GM19467 (cell line): ENCODE measurements at regions not wholly inside any gene's neighbourhood (a gene's known extent, or its start where the extent isn't known, plus 50 kb on each side); places are given as distances from the start of the nearest gene placed in this dataset.
"Not testable (repeated sequence)": the region's sequence is repeated elsewhere in the genome, so short reads cannot be mapped to it uniquely, and the experiment has no call there.

Source experiments
- ATAC-seq: cut with Tn5 transposase; IDR thresholded peaks from one replicate; pipeline ENCODE4 v1.9.1; 2021; ENCODE audit warnings: mild to moderate bottlenecking, moderate library complexity; ENCODE audit not compliant: unreplicated experiment

DNA sequence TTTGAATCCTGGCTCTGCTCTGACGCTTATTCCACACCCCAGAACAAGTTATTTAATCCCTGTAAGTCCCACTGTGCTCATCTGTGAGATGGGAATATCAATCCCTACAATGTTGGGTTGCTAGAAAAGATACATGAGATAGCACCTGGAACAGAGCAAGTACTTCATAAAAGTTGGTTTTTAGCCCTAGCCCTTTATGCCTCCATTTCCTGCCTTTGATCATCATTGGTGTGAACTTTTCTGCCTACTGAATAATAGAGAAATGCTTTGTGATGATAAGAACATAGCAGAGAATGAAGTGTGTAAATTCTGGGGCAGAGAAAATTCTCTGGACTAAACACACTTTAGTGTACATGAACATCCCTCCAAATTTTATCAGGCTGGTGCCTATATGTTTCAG lies 90.3 kb upstream of the RANBP6 start:
- no peak for ATAC-seq

DNA sequence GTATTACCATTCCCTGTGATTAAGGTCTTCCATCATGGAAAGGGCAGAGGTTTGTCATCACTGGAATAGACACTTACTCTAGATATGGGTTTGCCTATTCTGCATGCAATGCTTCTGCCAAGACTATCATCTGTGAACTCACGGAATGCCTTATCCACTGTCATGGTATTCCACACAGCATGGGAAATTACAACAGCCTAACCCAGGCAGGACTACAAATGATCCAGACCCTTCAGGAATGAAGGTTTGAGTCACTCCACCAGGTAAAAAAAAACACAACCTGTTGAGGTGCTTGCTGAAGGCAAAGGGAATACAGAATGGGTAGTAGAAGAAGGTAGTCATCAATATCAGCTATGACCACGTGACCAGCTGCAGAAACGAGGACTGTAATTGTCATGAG lies 89.0 kb upstream of the RANBP6 start:
- not testable (repeated sequence) for ATAC-seq

DNA sequence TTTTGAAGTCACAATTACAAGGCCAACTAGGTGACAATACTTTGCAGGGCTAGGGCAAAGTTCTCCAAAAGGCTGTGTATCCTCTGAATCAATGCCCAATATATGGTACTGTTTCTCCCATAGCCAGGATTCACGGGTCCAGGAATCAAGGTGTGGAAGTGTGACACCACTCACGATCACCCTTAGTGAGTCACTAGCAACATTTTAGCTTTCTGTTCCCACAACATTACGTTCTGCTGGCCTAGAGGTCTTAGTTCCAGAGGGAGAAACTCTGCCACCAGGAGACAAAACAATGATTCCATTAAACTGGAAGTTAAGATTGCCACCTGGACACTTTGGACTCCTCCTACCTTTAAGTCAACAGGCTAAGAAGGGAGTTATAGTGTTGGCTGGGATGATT lies 88.5 kb upstream of the RANBP6 start:
- ATAC-seq, result not testable (repeated sequence)

DNA sequence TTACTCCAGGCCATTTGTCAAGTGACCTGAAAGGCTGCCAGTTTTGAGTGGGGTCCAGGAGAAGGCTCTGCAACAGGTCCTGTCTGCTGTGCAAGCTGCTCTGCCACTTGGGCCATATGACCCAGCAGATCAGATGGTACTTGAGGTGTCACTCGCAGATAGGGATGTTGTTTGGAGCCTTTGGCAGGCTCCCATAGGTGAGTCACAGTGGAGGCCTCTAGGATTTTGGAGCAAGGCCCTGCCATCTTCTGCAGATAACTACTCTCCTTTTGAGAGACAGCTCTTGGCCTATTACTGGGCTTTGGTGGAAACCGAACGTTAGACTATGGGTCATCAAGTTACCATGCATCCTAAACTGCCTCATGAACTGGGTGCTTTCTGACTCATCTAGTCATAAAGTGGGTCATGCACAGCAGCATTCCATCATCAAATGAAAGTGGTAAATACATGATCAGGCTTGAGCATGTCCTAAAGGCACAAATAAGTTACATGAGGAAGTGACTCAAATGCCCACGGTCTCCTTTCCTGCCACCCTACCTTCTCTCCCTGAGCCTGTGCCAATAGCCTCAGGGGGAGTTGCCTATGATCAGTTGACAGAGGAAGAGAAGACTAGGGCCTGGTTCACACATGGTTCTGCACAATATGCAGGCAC lies 87.0 kb upstream of the RANBP6 start:
- ATAC-seq, result not testable (repeated sequence)

DNA sequence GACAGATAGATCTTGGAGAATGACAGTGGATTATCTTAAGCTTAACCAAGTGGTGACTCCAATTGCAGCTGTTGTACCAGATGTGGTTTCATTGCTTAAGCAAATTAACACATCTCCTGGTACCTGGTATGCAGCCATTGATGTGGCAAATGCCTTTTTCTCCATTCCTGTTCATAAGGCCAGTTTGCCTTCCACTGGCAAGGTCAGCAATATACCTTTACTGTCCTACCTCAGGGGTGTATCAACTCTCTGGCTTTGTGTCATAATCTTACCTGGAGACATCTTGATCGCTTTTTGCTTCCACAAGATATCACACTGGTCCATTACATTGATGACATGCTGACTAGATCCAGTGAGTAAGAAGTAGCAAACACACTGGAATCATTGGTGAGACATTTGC lies 86.3 kb upstream of the RANBP6 start:
- not testable (repeated sequence) for ATAC-seq

DNA sequence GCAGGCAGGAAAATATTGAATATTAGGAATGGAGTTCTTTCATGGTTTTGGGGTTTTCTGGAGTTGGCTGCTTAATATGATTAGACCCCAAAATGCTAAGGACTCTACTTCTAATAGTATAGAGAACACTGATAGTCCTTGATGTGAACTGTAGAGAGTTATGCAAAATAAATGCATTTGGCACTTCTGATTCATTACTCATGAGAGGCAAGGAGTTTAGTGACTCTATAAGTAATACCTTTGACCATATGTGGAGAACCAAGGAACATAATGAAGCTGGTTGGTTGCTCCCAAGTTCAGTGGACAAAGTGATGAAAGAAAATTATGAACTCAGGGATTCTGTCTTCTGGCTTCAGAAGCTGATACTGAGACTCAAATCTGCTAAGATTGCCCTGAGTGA lies 83.9 kb upstream of the RANBP6 start:
- ATAC-seq, result not testable (repeated sequence)

DNA sequence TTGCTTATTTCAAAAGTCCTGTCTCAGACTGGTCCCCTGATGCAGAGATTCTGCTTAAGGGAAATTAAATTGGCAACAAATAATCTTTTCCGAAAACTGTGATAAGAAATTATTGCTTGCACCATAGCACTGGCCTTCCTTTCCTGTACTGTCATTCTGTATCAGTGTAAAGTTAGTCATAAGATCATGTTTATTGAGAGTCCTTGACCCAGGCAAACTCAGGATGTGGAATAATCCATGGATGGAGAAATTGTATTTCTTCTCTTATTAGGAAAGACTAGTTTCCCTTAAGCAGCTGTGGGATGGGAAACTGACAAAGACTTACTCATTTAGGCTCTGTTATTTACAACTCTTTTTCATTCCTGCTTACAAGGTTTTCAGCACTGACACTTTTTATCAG lies 83.0 kb upstream of the RANBP6 start:
- ATAC-seq, result no peak

DNA sequence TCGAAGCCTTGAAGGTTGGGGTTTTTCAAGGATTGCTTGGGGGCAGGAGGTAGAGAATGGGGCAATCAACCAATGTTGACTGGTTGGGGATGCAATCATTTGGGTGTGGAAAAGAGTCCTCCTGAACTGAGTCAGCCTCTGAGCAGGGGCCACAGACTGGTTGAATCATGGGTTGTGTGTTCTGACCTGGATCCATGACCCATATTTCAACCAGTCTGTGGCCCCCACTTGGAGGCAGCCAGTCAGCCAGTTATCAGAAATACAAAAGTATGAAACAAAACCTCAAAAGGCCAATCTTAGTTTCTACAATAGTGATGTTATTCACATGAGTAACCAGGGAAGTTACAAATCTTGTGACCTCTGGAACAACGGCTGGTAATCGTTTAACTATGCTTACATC lies 81.4 kb upstream of the RANBP6 start:
- ATAC-seq, result no peak

DNA sequence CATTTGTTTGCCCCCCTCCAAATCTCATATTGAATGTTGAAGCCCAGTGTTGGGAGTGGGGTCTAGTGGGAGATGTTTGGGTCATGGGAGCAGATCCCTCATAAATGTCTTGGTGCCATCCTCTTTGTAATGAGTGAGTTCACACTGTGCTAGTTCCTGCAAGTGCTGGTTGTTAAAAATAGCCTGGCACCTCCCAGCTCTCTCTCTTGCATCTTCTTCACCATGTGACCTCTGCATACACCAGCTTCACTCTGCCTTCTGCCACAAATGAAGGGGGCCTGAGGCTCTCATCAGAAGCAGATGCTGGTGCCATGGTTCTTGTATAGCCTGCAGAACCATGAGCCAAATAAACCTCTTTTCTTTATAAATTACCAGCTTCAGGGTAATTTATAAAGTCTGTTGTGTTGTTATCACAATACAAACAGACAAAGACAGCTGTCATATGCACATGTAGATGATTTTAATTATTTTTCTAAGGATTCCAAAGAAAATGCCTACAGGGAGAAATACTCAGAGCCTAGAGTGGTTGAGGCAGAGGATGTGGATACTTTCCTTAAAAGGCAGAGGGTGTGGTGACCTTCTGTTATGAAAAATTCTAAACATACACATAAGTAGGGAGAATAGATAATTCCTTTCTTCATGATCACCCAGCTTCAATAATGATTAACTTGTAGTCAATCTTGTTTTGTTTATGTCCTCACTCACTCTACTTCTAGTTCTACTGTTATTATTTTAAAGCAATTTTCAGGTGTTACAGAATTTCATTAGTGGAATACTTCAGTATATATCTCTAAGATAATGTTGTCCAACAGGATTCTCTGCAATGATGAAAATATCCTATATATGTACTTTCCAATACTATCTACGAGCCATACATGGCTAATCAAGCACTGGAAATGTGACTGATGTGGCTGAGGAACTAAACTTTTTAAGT lies 75.1 kb upstream of the RANBP6 start:
- no peak for ATAC-seq

DNA sequence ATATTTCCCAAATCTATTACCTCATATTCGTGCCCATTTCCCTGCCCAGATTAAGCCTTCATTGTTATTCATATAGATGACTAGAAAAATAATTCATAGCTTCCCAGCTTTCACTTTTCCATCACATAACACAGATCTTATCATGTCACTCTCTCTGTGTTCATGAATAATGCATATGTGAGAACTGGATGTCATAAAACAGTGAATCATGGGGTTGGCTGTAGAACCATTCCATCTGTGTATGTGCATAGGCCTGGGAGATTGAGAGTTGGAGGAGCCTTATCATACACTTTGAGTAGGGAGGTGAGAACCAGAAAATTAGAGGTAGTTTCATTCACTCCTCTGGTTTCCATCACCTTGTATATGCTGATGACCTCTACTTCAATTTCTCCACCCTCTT lies 73.9 kb upstream of the RANBP6 start:
- no peak for ATAC-seq

DNA sequence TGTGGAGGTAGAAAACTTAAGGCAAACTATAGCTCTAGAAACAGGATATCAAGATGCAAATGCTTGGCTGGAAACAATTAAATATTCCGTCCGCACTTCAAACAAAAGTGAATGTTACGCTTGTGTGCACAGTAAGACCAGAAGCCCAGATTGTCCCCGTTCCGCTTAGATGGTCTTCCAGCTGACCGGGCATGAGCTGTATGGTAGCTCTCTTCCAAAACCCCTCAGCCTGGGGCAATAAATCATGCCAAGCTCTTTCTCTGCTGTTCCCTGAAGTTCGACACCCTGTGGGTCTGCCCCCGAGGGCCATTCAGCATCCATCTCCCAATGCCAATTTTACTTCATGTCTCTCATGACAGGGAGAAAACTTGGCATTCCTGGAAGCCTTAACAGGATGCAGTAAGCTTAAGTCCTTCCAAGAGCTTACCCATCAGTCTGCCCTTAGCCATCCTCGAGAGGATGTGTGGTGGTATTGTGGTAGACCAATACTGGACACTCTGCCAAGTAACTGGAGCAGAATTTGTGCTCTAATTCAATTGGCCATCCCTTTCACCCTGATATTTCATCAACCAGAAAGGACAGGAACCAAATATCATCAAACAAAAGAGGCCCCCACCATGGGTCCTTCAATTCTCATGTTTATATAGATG lies 70.7 kb upstream of the RANBP6 start:
- ATAC-seq, result no peak

DNA sequence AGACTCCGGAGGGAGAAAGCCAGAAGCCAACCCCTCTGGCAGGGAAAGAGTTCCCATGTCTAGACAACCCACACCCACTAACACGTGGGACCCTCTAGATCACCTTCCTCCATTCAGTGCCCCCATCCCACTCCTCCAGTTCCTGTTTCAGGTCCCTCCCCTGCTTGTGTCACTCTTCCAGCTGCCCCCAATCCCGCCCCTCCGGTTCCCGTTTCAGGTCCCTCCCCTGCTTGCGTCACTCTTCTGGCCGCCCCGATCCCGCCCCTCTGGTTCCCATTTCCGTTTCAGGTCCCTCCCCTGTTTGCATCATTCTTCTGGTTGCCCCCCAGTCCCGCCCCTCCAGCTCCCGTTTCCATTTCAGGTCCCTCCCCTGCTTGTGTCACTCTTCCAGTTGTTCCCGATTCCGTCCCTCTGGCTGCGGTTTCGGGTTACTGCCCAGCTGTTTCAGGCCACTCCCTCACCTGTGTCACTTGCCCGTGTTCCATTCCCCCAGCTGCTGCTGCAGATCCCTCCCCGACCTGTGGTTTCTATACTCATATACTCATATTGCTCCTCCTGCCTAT lies 64.8 kb upstream of the RANBP6 start:
- ATAC-seq, result peak; percentile 84

DNA sequence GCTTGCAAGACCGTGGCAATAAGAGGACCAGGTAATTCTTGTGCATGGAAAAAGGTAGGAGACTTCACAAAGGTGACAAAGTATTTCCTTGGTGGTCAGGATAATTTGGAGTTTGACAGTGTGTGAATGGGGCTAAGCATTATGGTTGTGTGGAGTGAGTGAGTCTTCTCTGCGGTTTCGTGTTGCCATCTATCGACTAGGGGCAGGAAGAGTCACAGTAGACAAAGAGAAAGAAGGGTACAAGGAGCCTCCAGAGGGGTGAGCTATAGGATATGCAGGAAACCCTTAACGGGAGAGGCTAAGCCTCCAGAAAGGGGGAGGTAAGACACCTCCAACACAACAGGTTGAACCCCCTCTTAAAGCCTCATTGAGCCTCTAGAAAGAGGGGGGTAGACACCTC lies 64.0 kb upstream of the RANBP6 start:
- ATAC-seq, result no peak

DNA sequence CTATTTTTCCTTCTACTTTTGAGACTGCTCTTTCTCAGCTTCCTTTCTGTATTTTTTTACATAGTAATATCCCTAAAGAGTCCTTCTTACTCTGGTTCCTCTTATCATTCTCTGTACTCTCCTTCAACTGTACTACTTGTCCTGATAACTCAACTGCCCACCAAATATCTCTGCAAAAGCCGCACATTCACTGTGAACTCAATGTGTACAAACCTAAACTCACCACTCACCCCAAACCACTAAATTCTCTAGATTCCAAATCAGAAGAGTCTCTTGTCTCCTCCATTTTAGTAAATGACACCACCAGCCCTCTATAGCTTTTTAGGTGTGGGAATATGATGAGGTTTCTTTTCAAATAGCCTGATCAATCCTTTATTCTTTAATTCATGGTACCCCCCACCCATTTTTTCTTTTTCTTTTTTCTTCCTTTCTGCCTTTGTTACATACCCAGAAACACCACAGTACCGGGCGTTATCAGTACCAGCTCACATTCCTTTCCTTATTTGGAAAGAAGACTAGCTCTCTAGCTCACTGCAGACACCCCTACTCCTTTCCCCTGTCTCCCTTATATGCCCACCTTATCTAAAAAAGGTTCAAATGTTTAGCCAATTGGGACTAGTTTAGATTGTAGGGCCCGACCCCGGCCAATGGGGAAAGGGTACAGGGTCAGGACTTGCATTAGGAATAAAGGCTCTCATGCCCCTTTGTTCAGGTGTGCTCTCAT lies 63.1 kb upstream of the RANBP6 start:
- ATAC-seq, result no peak

DNA sequence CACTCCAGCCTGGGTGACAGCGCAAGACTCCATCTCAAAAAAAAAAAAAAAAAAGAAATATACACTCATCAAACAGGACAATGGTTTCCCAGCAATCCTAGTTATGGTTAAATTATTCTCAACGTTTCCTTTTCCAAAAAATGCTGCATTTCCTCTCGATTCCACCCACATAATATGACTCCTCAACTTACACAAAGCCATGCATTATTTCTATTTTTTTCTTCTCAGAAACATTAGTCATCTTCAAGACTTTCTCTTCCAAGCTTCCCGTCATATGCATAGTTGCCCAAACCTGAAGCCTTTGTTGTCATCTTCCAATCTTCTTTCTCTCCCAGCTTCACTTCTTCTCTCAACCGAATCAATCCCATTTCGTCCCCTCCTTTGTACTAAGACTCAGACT lies 61.4 kb upstream of the RANBP6 start:
- no peak for ATAC-seq

DNA sequence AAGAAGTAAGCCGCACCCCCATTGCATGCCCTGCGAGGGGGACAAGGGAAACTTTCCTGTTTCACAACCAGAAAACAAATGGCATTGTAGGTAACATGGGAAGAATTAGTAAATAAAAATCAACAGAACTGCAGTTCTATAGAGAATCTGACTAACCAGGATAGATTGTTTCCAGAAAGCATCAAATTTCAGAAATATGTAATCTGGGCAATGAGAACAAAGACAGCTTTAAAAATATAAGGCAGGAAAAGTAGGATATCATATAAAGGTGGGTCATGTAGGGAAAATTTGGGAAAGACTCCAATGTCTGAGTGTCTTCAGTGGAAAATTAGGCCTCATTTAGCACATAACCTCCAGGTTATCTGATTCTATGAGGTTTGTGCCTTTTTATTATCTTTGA lies 58.3 kb upstream of the RANBP6 start:
- ATAC-seq, result no peak

DNA sequence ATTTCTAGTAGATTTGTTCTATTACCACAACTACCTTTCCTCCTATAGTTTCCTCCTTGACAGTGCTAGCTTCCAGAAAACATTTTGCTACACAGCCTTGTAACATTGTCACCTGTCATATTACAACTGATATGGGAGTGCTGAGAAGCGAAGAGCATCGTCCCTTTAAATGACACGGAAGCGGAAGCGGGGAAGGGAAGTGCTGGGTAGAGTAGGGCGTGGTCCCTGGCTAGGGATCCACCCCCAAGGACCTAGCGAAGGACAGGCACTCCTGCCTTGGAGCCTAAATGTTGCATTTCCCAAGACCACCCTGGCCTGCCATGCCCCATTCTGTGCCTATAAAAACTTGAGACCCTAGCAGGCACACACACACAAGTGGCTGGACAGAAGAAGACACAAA lies 57.4 kb upstream of the RANBP6 start:
- no peak for ATAC-seq

DNA sequence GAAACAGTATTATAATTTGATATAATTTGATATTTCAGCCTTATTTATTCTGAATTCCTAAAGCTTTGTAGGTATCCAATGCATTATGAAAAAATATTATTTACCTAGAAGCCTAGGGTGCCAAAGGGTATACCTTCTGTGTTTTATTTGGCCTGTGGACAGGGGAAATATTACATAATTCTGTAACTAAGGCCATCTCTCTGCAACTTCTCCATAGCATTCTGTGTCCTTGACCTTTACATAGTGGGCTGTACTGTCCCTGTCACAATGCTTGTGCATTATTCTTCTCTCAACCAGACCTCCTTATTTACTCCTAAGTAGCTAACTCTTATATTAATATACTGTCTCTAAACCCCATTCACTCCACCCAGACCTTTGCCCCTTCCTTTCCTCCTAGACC lies 57.0 kb upstream of the RANBP6 start:
- ATAC-seq, result no peak

DNA sequence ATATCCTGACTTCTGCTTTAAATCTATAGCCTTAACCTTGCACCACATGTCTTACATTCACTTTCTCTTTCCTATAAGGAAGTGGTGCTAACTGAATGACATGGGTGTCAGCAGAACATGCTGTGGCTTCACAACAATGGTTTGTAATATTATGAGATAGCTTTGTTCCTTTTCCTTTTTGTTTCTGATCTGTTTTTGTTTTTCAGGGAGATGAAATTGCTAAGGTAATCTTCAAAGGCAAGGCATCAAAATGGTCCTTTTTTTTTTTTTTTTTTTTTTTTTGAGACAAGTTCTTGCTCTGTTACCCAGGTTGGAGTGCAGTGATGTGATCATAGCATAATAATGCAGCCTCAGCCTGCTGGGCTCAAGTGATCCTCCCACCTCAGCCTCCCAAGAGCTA lies 53.6 kb upstream of the RANBP6 start:
- ATAC-seq, result peak; percentile 90

DNA sequence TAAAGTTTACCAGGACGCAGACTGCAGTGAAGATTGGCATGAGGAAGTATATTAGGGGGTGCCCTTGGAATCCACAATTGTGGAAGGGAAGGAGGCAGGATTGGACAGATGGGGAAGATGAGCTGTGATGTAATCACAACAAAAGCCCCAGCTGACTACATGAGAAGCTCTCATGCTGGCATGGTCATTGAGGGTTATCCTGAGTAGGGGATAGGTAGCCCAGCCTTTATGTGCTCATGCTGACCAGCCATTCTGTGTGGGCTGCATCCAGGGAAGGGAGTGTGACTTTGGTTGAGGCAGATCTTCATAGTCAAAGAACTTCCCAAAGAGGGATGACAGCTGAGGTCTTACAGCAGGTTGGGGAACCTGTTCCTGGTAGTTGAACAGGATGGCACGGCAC lies 52.0 kb upstream of the RANBP6 start:
- no peak for ATAC-seq
